ENCODE measurements at regions not wholly inside any gene's neighbourhood (a gene's known extent, or its start where the extent isn't known, plus 50 kb on each side); places are given as distances from the start of the nearest gene placed in this dataset.
"Not testable (repeated sequence)": the region's sequence is repeated elsewhere in the genome, so short reads cannot be mapped to it uniquely, and the experiment has no call there.

GRCh38 chr16:64687123-64687522, 434.7 kb downstream of the CDH11 start:
- ChIA-PET POLR2A (ENCODE audit: partially characterized antibody) (no interaction called here), CTCF (ENCODE audit: partially characterized antibody) (no interaction called here)
- intact Hi-C loops (cut with micrococcal nuclease): no loop called here
- Mint-ChIP-seq H3K4me1 (no peaks in the 10 kb centered on the region), H3K27ac (no peak overlapping the region), H3K9me3 (peaks cover 10 to 35% (median 17%) of the 10 kb centered on the region in 8 donors), H3K36me3 (no peaks in the 10 kb centered on the region), H3K4me3 (no peak overlapping the region), H3K27me3 (no peaks in the 10 kb centered on the region)
- Histone ChIP-seq H3K4me1 (ENCODE audit: insufficient read depth, low read length) (no peaks in the 10 kb centered on the region), H3K36me3 (ENCODE audit: insufficient read depth, low read length) (no peaks in the 10 kb centered on the region), H3K27ac (ENCODE audit: low read depth, low read length) (no peak overlapping the region), H3K27me3 (ENCODE audit: insufficient read depth, low read length) (no peaks in the 10 kb centered on the region), H3K4me3 (ENCODE audit: low read length in 2 of 2) (no peak overlapping the region), H3K9me3 (ENCODE audit: control insufficient read depth in 1 of 2, low read length in 2 of 2) (no peaks in the 10 kb centered on the region)
- DNase-seq: no peak

DNA sequence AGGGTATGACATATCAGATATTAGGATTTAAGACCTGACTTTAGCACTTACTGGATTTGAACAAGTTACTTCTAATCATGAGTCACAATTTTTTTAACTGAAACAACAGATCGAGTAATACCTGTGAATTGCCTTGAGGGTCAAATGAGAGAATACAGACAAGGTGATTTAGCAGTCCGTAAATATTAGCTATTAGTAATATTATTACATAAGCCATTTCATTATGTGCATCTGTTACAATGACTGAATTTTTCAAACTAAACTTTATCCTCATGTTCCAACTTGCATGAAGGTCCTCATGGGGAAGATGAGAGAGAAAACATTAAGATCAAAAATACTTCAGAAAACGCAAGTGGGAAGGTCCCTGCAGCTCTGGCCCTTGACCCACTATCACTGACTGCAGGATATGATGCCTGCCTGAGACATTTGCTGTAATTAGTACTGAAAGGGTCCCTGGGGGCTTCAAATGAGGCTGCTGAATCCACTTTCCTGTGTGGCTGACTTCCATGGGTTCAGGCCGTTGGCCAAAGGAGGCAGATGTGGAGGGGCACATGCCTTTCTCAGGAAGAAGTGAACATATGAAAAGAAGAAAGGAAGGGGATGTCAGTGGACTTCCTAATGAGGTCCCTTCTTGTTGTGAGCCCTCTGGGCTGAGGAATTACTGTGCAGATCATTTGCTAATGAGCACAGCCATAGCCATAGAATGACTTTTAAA, 441.7 kb downstream of the CDH11 start:
- Histone ChIP-seq H3K36me3 (ENCODE audit: insufficient read depth, low read length) (no peaks in the 10 kb centered on the region), H3K4me3 (ENCODE audit: low read length in 2 of 2) (no peak overlapping the region), H3K27ac (ENCODE audit: low read depth, low read length) (no peak overlapping the region), H3K9me3 (ENCODE audit: control insufficient read depth in 1 of 2, low read length in 2 of 2) (no peaks in the 10 kb centered on the region), H3K27me3 (ENCODE audit: insufficient read depth, low read length) (no peaks in the 10 kb centered on the region), H3K4me1 (ENCODE audit: insufficient read depth, low read length) (no peaks in the 10 kb centered on the region)
- Mint-ChIP-seq H3K9me3 (peaks cover 9 to 36% (median 20%) of the 10 kb centered on the region in 8 donors), H3K27me3 (no peaks in the 10 kb centered on the region), H3K4me3 (no peak overlapping the region), H3K36me3 (no peaks in the 10 kb centered on the region), H3K4me1 (no peaks in the 10 kb centered on the region), H3K27ac (no peak overlapping the region)
- intact Hi-C loops (cut with micrococcal nuclease): no loop called here
- POLR2A ChIA-PET (ENCODE audit: partially characterized antibody): no interaction called here
- no peak for DNase-seq
- CTCF ChIA-PET (ENCODE audit: partially characterized antibody): no interaction called here

GRCh38 chr16:64669573-64669972, 452.3 kb downstream of the CDH11 start:
- ChIA-PET CTCF (ENCODE audit: partially characterized antibody) (no interaction called here), POLR2A (ENCODE audit: partially characterized antibody) (no interaction called here)
- Mint-ChIP-seq H3K27me3 (no peaks in the 10 kb centered on the region), H3K36me3 (no peaks in the 10 kb centered on the region), H3K9me3 (peaks cover 5 to 37% (median 22%) of the 10 kb centered on the region in 8 donors), H3K4me3 (no peak overlapping the region), H3K4me1 (no peaks in the 10 kb centered on the region), H3K27ac (no peak overlapping the region)
- intact Hi-C loops (cut with micrococcal nuclease): no loop called here
- no peak overlapping the region for H3K27ac ChIP-seq (ENCODE audit: low read depth, low read length)
- no peaks in the 10 kb centered on the region for H3K9me3 ChIP-seq (ENCODE audit: control insufficient read depth in 1 of 2, low read length in 2 of 2)
- H3K4me1 ChIP-seq (ENCODE audit: insufficient read depth, low read length): no peaks in the 10 kb centered on the region
- DNase-seq: no peak
- no peak overlapping the region for H3K4me3 ChIP-seq (ENCODE audit: low read length in 2 of 2)
- H3K27me3 ChIP-seq (ENCODE audit: insufficient read depth, low read length): no peaks in the 10 kb centered on the region
- no peaks in the 10 kb centered on the region for H3K36me3 ChIP-seq (ENCODE audit: insufficient read depth, low read length)

- Mint-ChIP-seq H3K9me3 (peaks cover 2 to 30% (median 21%) of the 10 kb centered on the region in 8 donors), H3K36me3 (no peaks in the 10 kb centered on the region), H3K27ac (no peak overlapping the region), H3K27me3 (no peaks in the 10 kb centered on the region), H3K4me3 (no peak overlapping the region), H3K4me1 (no peaks in the 10 kb centered on the region)
- ChIA-PET POLR2A (ENCODE audit: partially characterized antibody) (no interaction called here), CTCF (ENCODE audit: partially characterized antibody) (no interaction called here)
- intact Hi-C loops (cut with micrococcal nuclease): no loop called here
- Histone ChIP-seq H3K4me3 (ENCODE audit: low read length in 2 of 2) (no peak overlapping the region), H3K27ac (ENCODE audit: low read depth, low read length) (no peak overlapping the region), H3K4me1 (ENCODE audit: insufficient read depth, low read length) (no peaks in the 10 kb centered on the region), H3K9me3 (ENCODE audit: control insufficient read depth in 1 of 2, low read length in 2 of 2) (no peaks in the 10 kb centered on the region), H3K36me3 (ENCODE audit: insufficient read depth, low read length) (no peaks in the 10 kb centered on the region), H3K27me3 (ENCODE audit: insufficient read depth, low read length) (no peaks in the 10 kb centered on the region)
- DNase-seq: no peak
Observed at GRCh38 chr16:64667334-64667877, 454.5 kb downstream of the CDH11 start.

DNA sequence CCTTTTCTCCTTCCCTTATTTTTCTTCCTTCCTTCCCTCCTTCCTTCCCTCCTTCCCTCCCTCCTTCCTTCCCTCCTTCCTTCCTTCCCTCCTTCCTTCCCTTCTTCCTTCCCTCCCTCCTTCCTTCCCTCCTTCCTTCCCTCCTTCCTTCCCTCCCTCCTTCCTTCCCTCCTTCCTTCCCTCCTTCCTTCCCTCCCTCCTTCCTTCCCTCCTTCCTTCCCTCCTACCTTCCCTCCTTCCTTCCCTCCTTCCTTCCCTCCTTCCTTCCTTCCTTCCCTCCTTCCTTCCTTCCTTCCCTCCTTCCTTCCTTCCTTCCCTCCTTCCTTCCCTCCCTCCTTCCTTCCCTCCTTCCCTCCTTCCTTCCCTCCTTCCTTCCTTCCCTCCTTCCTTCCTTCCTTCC, 459.6 kb downstream of the CDH11 start:
- CTCF ChIA-PET (ENCODE audit: partially characterized antibody); H3K36me3 ChIP-seq (ENCODE audit: insufficient read depth, low read length); H3K4me3 ChIP-seq (ENCODE audit: low read length in 2 of 2); DNase-seq; POLR2A ChIA-PET (ENCODE audit: partially characterized antibody); H3K27ac ChIP-seq (ENCODE audit: low read depth, low read length); H3K9me3 ChIP-seq (ENCODE audit: control insufficient read depth in 1 of 2, low read length in 2 of 2); H3K4me1 Mint-ChIP-seq; H3K36me3 Mint-ChIP-seq; intact Hi-C loops (cut with micrococcal nuclease); H3K27me3 ChIP-seq (ENCODE audit: insufficient read depth, low read length); H3K27me3 Mint-ChIP-seq; H3K4me1 ChIP-seq (ENCODE audit: insufficient read depth, low read length); H3K4me3 Mint-ChIP-seq; H3K27ac Mint-ChIP-seq: not testable (repeated sequence)
- peaks cover 0 to 38% (median 19%) of the 10 kb centered on the region in 8 donors for H3K9me3 Mint-ChIP-seq

GRCh38 chr16:64659866-64660265, 462.0 kb downstream of the CDH11 start:
- H3K9me3 ChIP-seq (ENCODE audit: control insufficient read depth in 1 of 2, low read length in 2 of 2): no peaks in the 10 kb centered on the region
- no peak overlapping the region for H3K4me3 ChIP-seq (ENCODE audit: low read length in 2 of 2)
- H3K27me3 ChIP-seq (ENCODE audit: insufficient read depth, low read length): no peaks in the 10 kb centered on the region
- DNase-seq: no peak
- H3K4me1 ChIP-seq (ENCODE audit: insufficient read depth, low read length): no peaks in the 10 kb centered on the region
- no peak overlapping the region for H3K27ac ChIP-seq (ENCODE audit: low read depth, low read length)
- Mint-ChIP-seq H3K27me3 (no peaks in the 10 kb centered on the region), H3K27ac (no peak overlapping the region), H3K4me3 (no peak overlapping the region), H3K36me3 (no peaks in the 10 kb centered on the region), H3K4me1 (no peaks in the 10 kb centered on the region), H3K9me3 (peaks cover 0 to 34% (median 15%) of the 10 kb centered on the region in 8 donors)
- intact Hi-C loops (cut with micrococcal nuclease): no loop called here
- H3K36me3 ChIP-seq (ENCODE audit: insufficient read depth, low read length): no peaks in the 10 kb centered on the region
- ChIA-PET CTCF (ENCODE audit: partially characterized antibody) (no interaction called here), POLR2A (ENCODE audit: partially characterized antibody) (no interaction called here)

DNA sequence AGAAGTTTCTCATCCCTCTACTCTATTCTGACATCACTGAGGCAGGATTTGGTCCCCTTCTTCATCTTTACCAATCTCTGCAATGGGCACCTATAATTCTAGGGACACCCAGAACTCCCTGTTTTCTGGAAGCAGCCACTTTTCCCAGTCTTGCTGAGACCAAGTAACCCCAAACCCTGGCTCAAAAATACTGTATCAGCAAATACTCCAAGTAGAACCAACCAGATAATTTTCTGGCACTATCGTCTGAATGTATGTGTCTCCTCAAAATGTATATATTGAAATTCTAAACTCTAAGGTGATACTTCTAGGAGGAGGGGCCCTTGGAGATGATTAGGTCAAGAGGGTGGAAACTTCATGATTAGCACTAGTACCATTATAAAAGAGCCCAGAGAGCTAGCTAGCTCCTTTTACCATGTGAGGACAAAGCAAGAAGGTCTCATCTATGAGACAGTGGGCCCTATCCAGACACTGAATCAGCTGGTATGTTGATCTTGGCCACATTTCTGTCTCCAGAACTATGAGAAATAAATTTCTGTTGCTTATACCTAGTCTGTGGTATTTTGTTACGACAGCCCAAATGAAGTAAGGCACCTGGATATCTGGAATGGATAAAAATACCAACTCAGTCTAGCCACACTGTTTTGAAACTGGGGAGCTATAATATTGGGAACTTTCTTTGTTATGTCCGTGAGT, 464.4 kb downstream of the CDH11 start:
- H3K4me1 ChIP-seq (ENCODE audit: insufficient read depth, low read length): no peaks in the 10 kb centered on the region
- no peak for DNase-seq
- H3K9me3 ChIP-seq (ENCODE audit: control insufficient read depth in 1 of 2, low read length in 2 of 2): no peaks in the 10 kb centered on the region
- H3K27me3 Mint-ChIP-seq: no peaks in the 10 kb centered on the region
- intact Hi-C loops (cut with micrococcal nuclease): no loop called here
- H3K27ac Mint-ChIP-seq: no peak overlapping the region
- peaks cover 2 to 34% (median 19%) of the 10 kb centered on the region in 8 donors for H3K9me3 Mint-ChIP-seq
- H3K4me3 Mint-ChIP-seq: no peak overlapping the region
- H3K36me3 ChIP-seq (ENCODE audit: insufficient read depth, low read length): no peaks in the 10 kb centered on the region
- ChIA-PET POLR2A (ENCODE audit: partially characterized antibody) (no interaction called here), CTCF (ENCODE audit: partially characterized antibody) (no interaction called here)
- H3K4me1 Mint-ChIP-seq: no peaks in the 10 kb centered on the region
- H3K4me3 ChIP-seq (ENCODE audit: low read length in 2 of 2): no peak overlapping the region
- no peaks in the 10 kb centered on the region for H3K27me3 ChIP-seq (ENCODE audit: insufficient read depth, low read length)
- no peaks in the 10 kb centered on the region for H3K36me3 Mint-ChIP-seq
- no peak overlapping the region for H3K27ac ChIP-seq (ENCODE audit: low read depth, low read length)
